HepG2 (cell line): ENCODE measurements at regions not wholly inside any gene's neighbourhood (a gene's known extent, or its start where the extent isn't known, plus 50 kb on each side); places are given as distances from the start of the nearest gene placed in this dataset.

ENCODE experiments used
- ATAC-seq: fragments of 200-7000 bp; cut with Tn5 transposase; 3 replicates; pipeline ENCODE4 v1.9.1; 2020; ENCODE audit warnings: mild to moderate bottlenecking, moderate library complexity
- BruUV-seq: library from RNA; stranded (reverse); fragments of 400-500 nt; replicated peaks from 2 replicates; lab custom pipeline; 2021; lab: Mats Ljungman, UMichigan
- CTCF ChIA-PET: fragments of 300-600 bp; formaldehyde crosslinking; extraction: SDS; loops from one replicate; lab custom pipeline; 2021; ENCODE audit warnings: low total read pairs, inconsistent platforms, low intra/inter-chr PET ratio; lab: Yijun Ruan, JAX
- POLR2A ChIA-PET: fragments of 350-600 bp; sonication (Branson Sonifier 250); formaldehyde crosslinking; loops from one replicate; lab custom pipeline; 2020; ENCODE audit warnings: antibody characterized with exemption, inconsistent platforms; lab: Yijun Ruan, JAX
- DNase-seq: peaks from one replicate; pipeline ENCODE4 v3.0.0-alpha.2; 2015; ENCODE audit warnings: low spot score
- FAIRE-seq: peaks from 3 replicates; lab custom pipeline; 2011; peaks lifted over from hg19 to GRCh38; lab: Jason Lieb, UNC
- H2AFZ ChIP-seq: one replicate; pipeline ENCODE4 v1.6.1; 2011; ENCODE audit warnings: low read length, inconsistent platforms
- H3K27ac ChIP-seq: fragments of 300-600 bp; 3 replicates; pipeline ENCODE4 v1.8.0; 2011; ENCODE audit warnings: mixed run types, mild to moderate bottlenecking, mixed read lengths, low read length, inconsistent platforms; ENCODE audit not compliant: insufficient read depth; ENCODE audit errors: extremely low read length
- H3K27me3 ChIP-seq, 2 experiments: fragments of 200-600 bp in 1 of 2; 2 replicates in 1 of 2; 3 replicates in 1 of 2; pipeline versions ENCODE4 v1.6.0 to v1.8.0; 2011; ENCODE audit warnings: low read length in 2 of 2, mild to moderate bottlenecking in 2 of 2, moderate library complexity in 2 of 2, inconsistent platforms in 1 of 2; ENCODE audit not compliant: insufficient read depth in 2 of 2, control insufficient read depth in 1 of 2
- H3K36me3 ChIP-seq, 2 experiments: fragments of 200-600 bp in 1 of 2; replicated peaks in 1 of 2; 2 replicates in 1 of 2; 3 replicates in 1 of 2; pipeline versions ENCODE4 v1.5.1 to v1.8.0; 2011; ENCODE audit warnings: low read length in 2 of 2, inconsistent platforms in 1 of 2; ENCODE audit not compliant: insufficient read depth in 2 of 2, control insufficient read depth in 1 of 2
- H3K4me1 ChIP-seq: 2 replicates; pipeline ENCODE4 v1.5.1; 2012; ENCODE audit warnings: low read length, inconsistent platforms; ENCODE audit not compliant: insufficient read depth
- H3K4me2 ChIP-seq: 2 replicates; pipeline ENCODE4 v1.6.0; 2011; ENCODE audit warnings: low read depth, low read length, inconsistent platforms
- H3K4me3 ChIP-seq, 3 experiments: fragments of 200-600 bp in 1 of 3; sonication (generic), shearing (Covaris generic) in 1 of 3; replicated peaks in 1 of 3; 2 replicates each; pipeline ENCODE4 v1.5.1; 2011 to 2016; ENCODE audit warnings: low read length in 3 of 3, inconsistent platforms in 2 of 3, low read depth in 2 of 3, mild to moderate bottlenecking in 2 of 3, control low read depth in 1 of 3, mixed read lengths in 1 of 3; ENCODE audit not compliant: insufficient read depth in 1 of 3
- H3K79me2 ChIP-seq: one replicate; pipeline ENCODE4 v1.6.1; 2011; ENCODE audit warnings: low read length, inconsistent platforms; ENCODE audit not compliant: insufficient read depth
- H3K9ac ChIP-seq: 2 replicates; pipeline ENCODE4 v1.6.0; 2011; ENCODE audit warnings: mild to moderate bottlenecking, low read depth, low read length, inconsistent platforms; ENCODE audit not compliant: insufficient read depth
- H3K9me3 ChIP-seq: 2 replicates; pipeline ENCODE4 v1.5.1; 2012; ENCODE audit warnings: mild to moderate bottlenecking, low read length
- H4K20me1 ChIP-seq: 2 replicates; pipeline ENCODE4 v1.6.0; 2011; ENCODE audit warnings: inconsistent platforms, mild to moderate bottlenecking, low read length, moderate library complexity; ENCODE audit not compliant: insufficient read depth
- HNRNPLL ChIP-seq: fragments of 200-400 bp; formaldehyde crosslinking; IDR thresholded peaks from 2 replicates; pipeline ENCODE4 v1.6.1; 2017; ENCODE audit warnings: mild to moderate bottlenecking, low read depth, low read length; ENCODE audit not compliant: poor library complexity, severe bottlenecking
- KLF6 ChIP-seq: IDR thresholded peaks from 2 replicates; pipeline ENCODE4 v1.8.0; 2016; ENCODE audit warnings: missing biosample characterization, missing genetic modification reagents
- NAIF1 ChIP-seq: sonication (generic); formaldehyde crosslinking; IDR thresholded peaks from 2 replicates; pipeline ENCODE4 v1.5.0; 2020; ENCODE audit warnings: mild to moderate bottlenecking, missing genetic modification reagents, borderline replicate concordance
- ZFP36L1 ChIP-seq: sonication (generic); formaldehyde crosslinking; IDR thresholded peaks from 2 replicates; pipeline ENCODE4 v1.8.0; 2022; ENCODE audit warnings: mild to moderate bottlenecking, missing genetic modification reagents, moderate library complexity
- ZNF256 ChIP-seq: sonication (generic); formaldehyde crosslinking; conservative IDR thresholded peaks from 2 replicates; pipeline ENCODE4 v1.4.0; 2020; ENCODE audit warnings: missing genetic modification reagents
- ZNF280B ChIP-seq: sonication (generic); formaldehyde crosslinking; IDR thresholded peaks from 2 replicates; pipeline ENCODE4 v1.5.0; 2020; ENCODE audit warnings: missing genetic modification reagents, mild to moderate bottlenecking, borderline replicate concordance
- ZNF430 ChIP-seq: sonication (generic); formaldehyde crosslinking; IDR thresholded peaks from 2 replicates; pipeline ENCODE4 v1.9.0; 2021; ENCODE audit warnings: mild to moderate bottlenecking, missing genetic modification reagents
- ZNF597 ChIP-seq: sonication (generic); formaldehyde crosslinking; IDR thresholded peaks from 2 replicates; pipeline ENCODE4 v1.5.0; 2020; ENCODE audit warnings: missing genetic modification reagents
- ZNF614 ChIP-seq: IDR thresholded peaks from 2 replicates; pipeline ENCODE4 v1.6.1; 2018; ENCODE audit warnings: missing biosample characterization, missing genetic modification reagents, inconsistent platforms, borderline replicate concordance
- ZNF781 ChIP-seq: sonication (generic); formaldehyde crosslinking; IDR thresholded peaks from 2 replicates; pipeline ENCODE4 v1.5.1; 2020; ENCODE audit warnings: borderline replicate concordance, mild to moderate bottlenecking, missing genetic modification reagents; ENCODE audit errors: not compliant biosample characterization
- WGBS: methylation state at CpG from one replicate; pipeline ENCODE4 v1.1.6; 2017; ENCODE audit warnings: low lambda C conversion rate; 5-methylcytosine and 5-hydroxymethylcytosine counted together
- in situ Hi-C: cut with HindIII; loops from 2 replicates; pipeline ENCODE4 v1.10.0; 2017; ENCODE audit warnings: low pct_unique_long_range_greater_than_20kb; ENCODE audit not compliant: extremely low pct_ligation_motif_present
- intact Hi-C: fragments of 100-400 bp; cut with micrococcal nuclease; formaldehyde crosslinking; loops from one replicate; pipeline ENCODE4 v1.10.0; 2022; ENCODE audit not compliant: unreplicated experiment
- TF ChIP-seq, protein P1 (sequence below): sonication (generic); formaldehyde crosslinking; IDR thresholded peaks from 2 replicates; pipeline ENCODE4 v1.5.0; 2020; ENCODE audit warnings: missing genetic modification reagents

GRCh38 chr4:14924076-14924811, 78.0 kb upstream of the CPEB2 start:
- Histone ChIP-seq H2AFZ (no peak overlapping the region), H3K4me2 (no peak overlapping the region), H3K4me3 (no peak overlapping the region), H4K20me1 (no peaks in the 10 kb centered on the region), H3K36me3 (no peaks in the 10 kb centered on the region), H3K27ac (no peak overlapping the region), H3K79me2 (no peaks in the 10 kb centered on the region), H3K9me3 (no peaks in the 10 kb centered on the region), H3K9ac (no peak overlapping the region), H3K27me3 (no peaks in the 10 kb centered on the region), H3K4me1 (no peaks in the 10 kb centered on the region)
- no peak for DNase-seq
- ChIA-PET CTCF (no interaction called here), POLR2A (no interaction called here)
- intact Hi-C loops, result no loop called here
- no peak for FAIRE-seq
- BruUV-seq, result no TSS peak
- WGBS, result 16% methylated on average over 3 of the region's 3 CpGs
- in situ Hi-C loops, result no loop called here
- ATAC-seq, result no peak; the same call in 2 of the 3 replicates
- TF ChIP-seq ZNF781 (CRISPR knock-in tag) (no peak), ZFP36L1 (CRISPR knock-in tag) (no peak), ZNF280B (CRISPR knock-in tag) (no peak), HNRNPLL (no peak), KLF6 (no peak), ZNF256 (CRISPR knock-in tag) (no peak), ZNF430 (no peak), ZNF597 (CRISPR knock-in tag) (no peak), NAIF1 (no peak), ZNF614 (CRISPR knock-in tag) (no peak)
- TF ChIP-seq, protein P1, sequence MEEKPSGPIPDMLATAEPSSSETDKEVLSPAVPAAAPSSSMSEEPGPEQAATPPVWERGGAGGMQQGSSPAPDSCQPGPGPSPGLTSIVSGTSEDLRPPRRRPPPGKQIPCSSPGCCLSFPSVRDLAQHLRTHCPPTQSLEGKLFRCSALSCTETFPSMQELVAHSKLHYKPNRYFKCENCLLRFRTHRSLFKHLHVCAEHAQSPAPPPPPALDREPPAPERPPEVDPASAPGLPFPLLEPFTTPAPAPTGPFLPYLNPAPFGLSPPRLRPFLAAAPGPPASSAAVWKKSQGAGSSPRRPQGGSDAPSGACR, result no peak
